Mesothelial cell of epicardium (in vitro differentiated cells): ENCODE measurements at regions not wholly inside any gene's neighbourhood (a gene's known extent, or its start where the extent isn't known, plus 50 kb on each side); places are given as distances from the start of the nearest gene placed in this dataset.

Experiments
- DNase-seq, 2 experiments: peaks; one replicate each; pipeline ENCODE4 v3.0.0; 2021; ENCODE audit warnings: low spot score in 2 of 2; ENCODE audit not compliant: unreplicated experiment in 2 of 2
- H3K27ac Mint-ChIP-seq: 2 replicates; pipeline ENCODE4 v1.8.0; 2021; ENCODE audit warnings: mixed read lengths
- H3K27me3 Mint-ChIP-seq: 2 replicates; pipeline ENCODE4 v1.8.0; 2021; ENCODE audit warnings: low read depth, mixed read lengths
- H3K36me3 Mint-ChIP-seq: 2 replicates; pipeline ENCODE4 v1.8.0; 2021; ENCODE audit warnings: mixed read lengths
- H3K4me1 Mint-ChIP-seq: 2 replicates; pipeline ENCODE4 v1.8.0; 2021; ENCODE audit warnings: mixed read lengths
- H3K4me3 Mint-ChIP-seq: 2 replicates; pipeline ENCODE4 v1.8.0; 2021; ENCODE audit warnings: mild to moderate bottlenecking, moderate library complexity, mixed read lengths
- H3K9me3 Mint-ChIP-seq: 2 replicates; pipeline ENCODE4 v1.8.0; 2021; ENCODE audit warnings: mixed read lengths
- CTCF ChIP-seq: fragments of 200-600 bp; sonication (generic); IDR thresholded peaks from one replicate; pipeline ENCODE4 v1.5.0; 2021; ENCODE audit warnings: antibody characterized with exemption; ENCODE audit not compliant: unreplicated experiment

- H3K4me3 Mint-ChIP-seq, result no peak overlapping the region
Measured at GRCh38 chr1:94305704-94306103, 68.3 kb upstream of the ARHGAP29 start.

GRCh38 chr1:94304553-94304952 lies 67.2 kb upstream of the ARHGAP29 start:
- peaks cover 23% of the 10 kb centered on the region for H3K4me1 Mint-ChIP-seq
- no peak for TF ChIP-seq CTCF
- H3K4me3 Mint-ChIP-seq, result no peak overlapping the region
- no peaks in the 10 kb centered on the region for H3K9me3 Mint-ChIP-seq
- no peaks in the 10 kb centered on the region for H3K36me3 Mint-ChIP-seq
- no peaks in the 10 kb centered on the region for H3K27me3 Mint-ChIP-seq
- no peak overlapping the region for H3K27ac Mint-ChIP-seq
- DNase-seq, result no peak

More at GRCh38 chr1:94305704-94306103, 68.3 kb upstream of the ARHGAP29 start:
- no peaks in the 10 kb centered on the region for H3K36me3 Mint-ChIP-seq
- no peak for TF ChIP-seq CTCF
- no peak for DNase-seq
- H3K4me1 Mint-ChIP-seq, result peaks cover 16% of the 10 kb centered on the region
- no peaks in the 10 kb centered on the region for H3K27me3 Mint-ChIP-seq
- no peak overlapping the region for H3K27ac Mint-ChIP-seq
- no peaks in the 10 kb centered on the region for H3K9me3 Mint-ChIP-seq

GRCh38 chr1:94303005-94303404 lies 65.6 kb upstream of the ARHGAP29 start:
- Mint-ChIP-seq H3K27ac (no peak overlapping the region), H3K4me3 (no peak overlapping the region)
- no peak for TF ChIP-seq CTCF

GRCh38 chr1:94302497-94302896 lies 65.1 kb upstream of the ARHGAP29 start:
- Mint-ChIP-seq H3K4me1 (peaks cover 26% of the 10 kb centered on the region), H3K27me3 (no peaks in the 10 kb centered on the region), H3K4me3 (no peak overlapping the region), H3K27ac (no peak overlapping the region), H3K36me3 (no peaks in the 10 kb centered on the region), H3K9me3 (no peaks in the 10 kb centered on the region)
- no peak for DNase-seq
- no peak for TF ChIP-seq CTCF

More at GRCh38 chr1:94303005-94303404, 65.6 kb upstream of the ARHGAP29 start:
- Mint-ChIP-seq H3K9me3 (no peaks in the 10 kb centered on the region), H3K4me1 (peaks cover 26% of the 10 kb centered on the region), H3K36me3 (no peaks in the 10 kb centered on the region), H3K27me3 (no peaks in the 10 kb centered on the region)
- DNase-seq, result no peak

GRCh38 chr1:94301186-94301585 lies 63.8 kb upstream of the ARHGAP29 start:
- no peaks in the 10 kb centered on the region for H3K36me3 Mint-ChIP-seq
- no peaks in the 10 kb centered on the region for H3K9me3 Mint-ChIP-seq
- no peaks in the 10 kb centered on the region for H3K27me3 Mint-ChIP-seq
- H3K4me1 Mint-ChIP-seq, result peaks cover 22% of the 10 kb centered on the region
- H3K27ac Mint-ChIP-seq, result no peak overlapping the region
- no peak for DNase-seq
- H3K4me3 Mint-ChIP-seq, result no peak overlapping the region
- no peak for TF ChIP-seq CTCF

GRCh38 chr1:94300731-94301130 lies 63.3 kb upstream of the ARHGAP29 start:
- Mint-ChIP-seq H3K9me3 (no peaks in the 10 kb centered on the region), H3K4me3 (no peak overlapping the region), H3K36me3 (no peaks in the 10 kb centered on the region), H3K27me3 (no peaks in the 10 kb centered on the region), H3K27ac (no peak overlapping the region), H3K4me1 (peaks cover 17% of the 10 kb centered on the region)
- TF ChIP-seq CTCF, result no peak
- no peak for DNase-seq
